HepG2 (cell line): ENCODE measurements at regions not wholly inside any gene's neighbourhood (a gene's known extent, or its start where the extent isn't known, plus 50 kb on each side); places are given as distances from the start of the nearest gene placed in this dataset.

Experiments used
- ATRX ChIP-seq: sonication (generic); formaldehyde crosslinking; IDR thresholded peaks from 2 replicates; pipeline ENCODE4 v1.4.0; 2020; ENCODE audit warnings: missing genetic modification reagents, borderline replicate concordance
- CHD2 ChIP-seq: IDR thresholded peaks from 2 replicates; pipeline ENCODE4 v1.6.1; 2011; ENCODE audit warnings: low read depth, low read length, improper control_type of control experiment
- EZH2 ChIP-seq: conservative IDR thresholded peaks from 2 replicates; pipeline ENCODE4 v1.6.1; 2012; ENCODE audit warnings: mild to moderate bottlenecking, low read depth, low read length, moderate library complexity
- NFIC ChIP-seq: IDR thresholded peaks from 2 replicates; pipeline ENCODE4 v1.6.1; 2012; ENCODE audit warnings: mild to moderate bottlenecking, low read length, inconsistent platforms
- POLR2AphosphoS5 ChIP-seq: IDR thresholded peaks from 2 replicates; pipeline ENCODE4 v1.6.1; 2012; ENCODE audit warnings: low read depth, low read length
- SMC3 ChIP-seq: IDR thresholded peaks from 2 replicates; pipeline ENCODE4 v1.6.1; 2011; ENCODE audit warnings: low read length, improper control_type of control experiment
- TAF1 ChIP-seq: sonication (generic); formaldehyde crosslinking; IDR thresholded peaks from 2 replicates; pipeline ENCODE4 v1.4.0; 2020; ENCODE audit warnings: missing genetic modification reagents
- ZFP1 ChIP-seq: IDR thresholded peaks from 2 replicates; pipeline ENCODE4 v1.6.1; 2016
- ZNF75D ChIP-seq: sonication (generic); formaldehyde crosslinking; IDR thresholded peaks from 2 replicates; pipeline ENCODE4 v1.8.1; 2023; ENCODE audit warnings: missing genetic modification reagents, mild to moderate bottlenecking, borderline replicate concordance
- ZNF878 ChIP-seq: sonication (generic); formaldehyde crosslinking; IDR thresholded peaks from 2 replicates; pipeline ENCODE4 v1.8.1; 2023; ENCODE audit warnings: mild to moderate bottlenecking, missing genetic modification reagents, moderate library complexity
- TF ChIP-seq, protein P1 (sequence below): sonication (generic); formaldehyde crosslinking; IDR thresholded peaks from 2 replicates; pipeline ENCODE4 v1.5.0; 2020; ENCODE audit warnings: mild to moderate bottlenecking, missing genetic modification reagents, moderate library complexity
- TF ChIP-seq, protein P2 (sequence below): IDR thresholded peaks from 2 replicates; pipeline ENCODE4 v1.6.1; 2016; ENCODE audit warnings: missing genetic modification reagents, missing compliant biosample characterization

DNA sequence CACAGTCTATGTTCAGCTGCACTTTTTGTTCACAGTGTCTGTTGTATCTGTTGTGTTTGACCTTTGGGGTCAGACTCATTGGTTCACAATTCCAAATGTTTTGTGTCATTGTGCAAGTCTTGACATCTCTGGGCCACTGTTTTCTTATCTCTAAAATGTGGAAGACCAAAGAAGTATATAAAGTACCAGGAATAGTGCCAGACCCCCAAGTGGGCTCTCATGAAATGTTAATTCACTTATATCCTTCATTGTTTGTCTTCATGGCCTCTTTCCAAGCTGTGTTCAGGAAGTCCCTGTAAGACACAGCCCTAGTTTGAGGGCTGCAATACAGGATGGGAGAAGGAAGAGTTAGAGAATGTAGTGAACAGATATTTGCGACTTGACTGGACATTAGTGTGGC is 468.3 kb upstream of the BOD1L1 start:
- TF ChIP-seq ZNF75D (CRISPR knock-in tag) (no peak), CHD2 (no peak), SMC3 (no peak), ZNF878 (CRISPR knock-in tag) (no peak), ATRX (CRISPR knock-in tag) (no peak), EZH2 (no peak), TAF1 (CRISPR knock-in tag) (no peak), POLR2AphosphoS5 (no peak), NFIC (no peak), ZFP1 (no peak)
- TF ChIP-seq, protein P1, sequence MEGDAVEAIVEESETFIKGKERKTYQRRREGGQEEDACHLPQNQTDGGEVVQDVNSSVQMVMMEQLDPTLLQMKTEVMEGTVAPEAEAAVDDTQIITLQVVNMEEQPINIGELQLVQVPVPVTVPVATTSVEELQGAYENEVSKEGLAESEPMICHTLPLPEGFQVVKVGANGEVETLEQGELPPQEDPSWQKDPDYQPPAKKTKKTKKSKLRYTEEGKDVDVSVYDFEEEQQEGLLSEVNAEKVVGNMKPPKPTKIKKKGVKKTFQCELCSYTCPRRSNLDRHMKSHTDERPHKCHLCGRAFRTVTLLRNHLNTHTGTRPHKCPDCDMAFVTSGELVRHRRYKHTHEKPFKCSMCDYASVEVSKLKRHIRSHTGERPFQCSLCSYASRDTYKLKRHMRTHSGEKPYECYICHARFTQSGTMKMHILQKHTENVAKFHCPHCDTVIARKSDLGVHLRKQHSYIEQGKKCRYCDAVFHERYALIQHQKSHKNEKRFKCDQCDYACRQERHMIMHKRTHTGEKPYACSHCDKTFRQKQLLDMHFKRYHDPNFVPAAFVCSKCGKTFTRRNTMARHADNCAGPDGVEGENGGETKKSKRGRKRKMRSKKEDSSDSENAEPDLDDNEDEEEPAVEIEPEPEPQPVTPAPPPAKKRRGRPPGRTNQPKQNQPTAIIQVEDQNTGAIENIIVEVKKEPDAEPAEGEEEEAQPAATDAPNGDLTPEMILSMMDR (CRISPR knock-in tag) = no peak
- TF ChIP-seq, protein P2, sequence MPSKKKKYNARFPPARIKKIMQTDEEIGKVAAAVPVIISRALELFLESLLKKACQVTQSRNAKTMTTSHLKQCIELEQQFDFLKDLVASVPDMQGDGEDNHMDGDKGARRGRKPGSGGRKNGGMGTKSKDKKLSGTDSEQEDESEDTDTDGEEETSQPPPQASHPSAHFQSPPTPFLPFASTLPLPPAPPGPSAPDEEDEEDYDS (CRISPR knock-in tag) = no peak
